ENCODE measurements at regions not wholly inside any gene's neighbourhood (a gene's known extent, or its start where the extent isn't known, plus 50 kb on each side); places are given as distances from the start of the nearest gene placed in this dataset.

DNA sequence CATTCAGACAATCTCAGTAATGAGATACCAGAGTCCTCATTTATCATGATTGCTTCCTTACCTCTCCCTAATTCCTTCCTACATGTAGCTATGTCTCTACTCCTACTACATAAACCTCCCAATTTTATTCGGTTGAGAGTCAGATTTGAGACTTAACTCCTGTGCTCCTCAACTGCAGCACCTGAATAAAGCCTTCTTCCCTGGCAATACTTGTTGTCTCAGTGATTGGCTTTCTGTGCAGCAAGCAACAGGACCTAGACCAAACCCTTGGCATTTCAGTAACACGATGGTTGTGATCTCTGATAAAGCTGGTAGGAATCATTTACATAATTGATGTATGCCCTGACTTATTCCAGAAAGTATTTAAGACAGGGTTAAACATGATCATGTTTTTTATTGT, 106.7 kb upstream of the NANOGP8 start:
- TF ChIP-seq, protein P1, sequence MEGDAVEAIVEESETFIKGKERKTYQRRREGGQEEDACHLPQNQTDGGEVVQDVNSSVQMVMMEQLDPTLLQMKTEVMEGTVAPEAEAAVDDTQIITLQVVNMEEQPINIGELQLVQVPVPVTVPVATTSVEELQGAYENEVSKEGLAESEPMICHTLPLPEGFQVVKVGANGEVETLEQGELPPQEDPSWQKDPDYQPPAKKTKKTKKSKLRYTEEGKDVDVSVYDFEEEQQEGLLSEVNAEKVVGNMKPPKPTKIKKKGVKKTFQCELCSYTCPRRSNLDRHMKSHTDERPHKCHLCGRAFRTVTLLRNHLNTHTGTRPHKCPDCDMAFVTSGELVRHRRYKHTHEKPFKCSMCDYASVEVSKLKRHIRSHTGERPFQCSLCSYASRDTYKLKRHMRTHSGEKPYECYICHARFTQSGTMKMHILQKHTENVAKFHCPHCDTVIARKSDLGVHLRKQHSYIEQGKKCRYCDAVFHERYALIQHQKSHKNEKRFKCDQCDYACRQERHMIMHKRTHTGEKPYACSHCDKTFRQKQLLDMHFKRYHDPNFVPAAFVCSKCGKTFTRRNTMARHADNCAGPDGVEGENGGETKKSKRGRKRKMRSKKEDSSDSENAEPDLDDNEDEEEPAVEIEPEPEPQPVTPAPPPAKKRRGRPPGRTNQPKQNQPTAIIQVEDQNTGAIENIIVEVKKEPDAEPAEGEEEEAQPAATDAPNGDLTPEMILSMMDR (IDR thresholded peaks at IDR 0.05 in 2 of 3, conservative IDR thresholded peaks at IDR 0.05 in 1 of 3; ENCODE audit: insufficient read depth in 2 of 3, low read depth in 1 of 3, low read length in 3 of 3): no peak
- TF ChIP-seq, protein P2, sequence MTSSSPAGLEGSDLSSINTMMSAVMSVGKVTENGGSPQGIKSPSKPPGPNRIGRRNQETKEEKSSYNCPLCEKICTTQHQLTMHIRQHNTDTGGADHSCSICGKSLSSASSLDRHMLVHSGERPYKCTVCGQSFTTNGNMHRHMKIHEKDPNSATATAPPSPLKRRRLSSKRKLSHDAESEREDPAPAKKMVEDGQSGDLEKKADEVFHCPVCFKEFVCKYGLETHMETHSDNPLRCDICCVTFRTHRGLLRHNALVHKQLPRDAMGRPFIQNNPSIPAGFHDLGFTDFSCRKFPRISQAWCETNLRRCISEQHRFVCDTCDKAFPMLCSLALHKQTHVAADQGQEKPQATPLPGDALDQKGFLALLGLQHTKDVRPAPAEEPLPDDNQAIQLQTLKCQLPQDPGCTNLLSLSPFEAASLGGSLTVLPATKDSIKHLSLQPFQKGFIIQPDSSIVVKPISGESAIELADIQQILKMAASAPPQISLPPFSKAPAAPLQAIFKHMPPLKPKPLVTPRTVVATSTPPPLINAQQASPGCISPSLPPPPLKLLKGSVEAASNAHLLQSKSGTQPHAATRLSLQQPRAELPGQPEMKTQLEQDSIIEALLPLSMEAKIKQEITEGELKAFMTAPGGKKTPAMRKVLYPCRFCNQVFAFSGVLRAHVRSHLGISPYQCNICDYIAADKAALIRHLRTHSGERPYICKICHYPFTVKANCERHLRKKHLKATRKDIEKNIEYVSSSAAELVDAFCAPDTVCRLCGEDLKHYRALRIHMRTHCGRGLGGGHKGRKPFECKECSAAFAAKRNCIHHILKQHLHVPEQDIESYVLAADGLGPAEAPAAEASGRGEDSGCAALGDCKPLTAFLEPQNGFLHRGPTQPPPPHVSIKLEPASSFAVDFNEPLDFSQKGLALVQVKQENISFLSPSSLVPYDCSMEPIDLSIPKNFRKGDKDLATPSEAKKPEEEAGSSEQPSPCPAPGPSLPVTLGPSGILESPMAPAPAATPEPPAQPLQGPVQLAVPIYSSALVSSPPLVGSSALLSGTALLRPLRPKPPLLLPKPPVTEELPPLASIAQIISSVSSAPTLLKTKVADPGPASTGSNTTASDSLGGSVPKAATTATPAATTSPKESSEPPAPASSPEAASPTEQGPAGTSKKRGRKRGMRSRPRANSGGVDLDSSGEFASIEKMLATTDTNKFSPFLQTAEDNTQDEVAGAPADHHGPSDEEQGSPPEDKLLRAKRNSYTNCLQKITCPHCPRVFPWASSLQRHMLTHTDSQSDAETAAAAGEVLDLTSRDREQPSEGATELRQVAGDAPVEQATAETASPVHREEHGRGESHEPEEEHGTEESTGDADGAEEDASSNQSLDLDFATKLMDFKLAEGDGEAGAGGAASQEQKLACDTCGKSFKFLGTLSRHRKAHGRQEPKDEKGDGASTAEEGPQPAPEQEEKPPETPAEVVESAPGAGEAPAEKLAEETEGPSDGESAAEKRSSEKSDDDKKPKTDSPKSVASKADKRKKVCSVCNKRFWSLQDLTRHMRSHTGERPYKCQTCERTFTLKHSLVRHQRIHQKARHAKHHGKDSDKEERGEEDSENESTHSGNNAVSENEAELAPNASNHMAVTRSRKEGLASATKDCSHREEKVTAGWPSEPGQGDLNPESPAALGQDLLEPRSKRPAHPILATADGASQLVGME (CRISPR knock-in tag; IDR thresholded peaks at IDR 0.05): no peak
- TF ChIP-seq TAF1 (IDR thresholded peaks at IDR 0.05; ENCODE audit: control insufficient read depth, extremely low read depth, insufficient read depth, low read length, severe bottlenecking) (no peak), ELF4 (CRISPR knock-in tag; IDR thresholded peaks at IDR 0.05) (no peak)
